Keratinocyte (primary cell): ENCODE measurements at regions not wholly inside any gene's neighbourhood (a gene's known extent, or its start where the extent isn't known, plus 50 kb on each side); places are given as distances from the start of the nearest gene placed in this dataset.

Experiments
- DNase-seq: peaks from one replicate; pipeline ENCODE4 v3.0.0-alpha.2; 2011; ENCODE audit warnings: low read depth, missing footprints, low spot score
- FAIRE-seq: peaks from 2 replicates; lab custom pipeline; 2011; peaks lifted over from hg19 to GRCh38; lab: Jason Lieb, UNC
- H2AFZ ChIP-seq: 2 replicates; pipeline ENCODE4 v1.6.0; 2012; ENCODE audit warnings: low read length, control low read depth, inconsistent platforms; ENCODE audit not compliant: control insufficient read depth
- H3K27ac ChIP-seq: 2 replicates; pipeline ENCODE4 v1.5.1; 2011; ENCODE audit warnings: low read length; ENCODE audit not compliant: control insufficient read depth, insufficient read depth
- H3K27me3 ChIP-seq: 3 replicates; pipeline ENCODE4 v1.6.0; 2011; ENCODE audit warnings: low read length; ENCODE audit not compliant: control insufficient read depth, insufficient read depth; ENCODE audit errors: extremely low read depth
- H3K36me3 ChIP-seq, 2 experiments: 2 replicates in 1 of 2; 3 replicates in 1 of 2; pipeline ENCODE4 v1.5.1; 2011; ENCODE audit warnings: low read length in 2 of 2, mild to moderate bottlenecking in 1 of 2; ENCODE audit not compliant: control insufficient read depth in 2 of 2, insufficient read depth in 2 of 2; ENCODE audit errors: extremely low read depth in 1 of 2
- H3K4me1 ChIP-seq: 3 replicates; pipeline ENCODE4 v1.5.1; 2011; ENCODE audit warnings: low read length; ENCODE audit not compliant: control insufficient read depth, insufficient read depth; ENCODE audit errors: extremely low read depth
- H3K4me2 ChIP-seq: 3 replicates; pipeline ENCODE4 v1.6.0; 2011; ENCODE audit warnings: low read depth, low read length; ENCODE audit not compliant: control insufficient read depth, insufficient read depth; ENCODE audit errors: extremely low read depth
- H3K4me3 ChIP-seq, 3 experiments: fragments of 200-600 bp in 1 of 3; sonication (generic) in 1 of 3; 2 replicates in 2 of 3; 3 replicates in 1 of 3; pipeline ENCODE4 v1.5.1; 2011 to 2016; ENCODE audit warnings: low read length in 3 of 3, mild to moderate bottlenecking in 3 of 3, control low read depth in 2 of 3, inconsistent platforms in 1 of 3, low read depth in 1 of 3, mixed read lengths in 1 of 3, mixed run types in 1 of 3, moderate library complexity in 1 of 3; ENCODE audit not compliant: control insufficient read depth in 2 of 3, insufficient read depth in 2 of 3; ENCODE audit errors: extremely low read depth in 1 of 3
- H3K79me2 ChIP-seq: 2 replicates; pipeline ENCODE4 v1.6.0; 2012; ENCODE audit warnings: low read length; ENCODE audit not compliant: control insufficient read depth, insufficient read depth
- H3K9ac ChIP-seq: 3 replicates; pipeline ENCODE4 v1.6.0; 2011; ENCODE audit warnings: low read length; ENCODE audit not compliant: control insufficient read depth, insufficient read depth; ENCODE audit errors: extremely low read depth
- H3K9me1 ChIP-seq: 3 replicates; pipeline ENCODE4 v1.6.0; 2011; ENCODE audit warnings: low read length; ENCODE audit not compliant: control insufficient read depth, insufficient read depth; ENCODE audit errors: extremely low read depth
- H3K9me3 ChIP-seq: 2 replicates; pipeline ENCODE4 v1.5.1; 2012; ENCODE audit warnings: low read depth, low read length; ENCODE audit not compliant: control insufficient read depth
- H4K20me1 ChIP-seq: 3 replicates; pipeline ENCODE4 v1.6.0; 2011; ENCODE audit warnings: low read length; ENCODE audit not compliant: control insufficient read depth, insufficient read depth; ENCODE audit errors: extremely low read depth
- CTCF ChIP-seq, 3 experiments: IDR thresholded peaks in 1 of 3; conservative IDR thresholded peaks in 1 of 3; optimal IDR thresholded peaks in 1 of 3; 2 replicates in 2 of 3; 3 replicates in 1 of 3; pipeline versions ENCODE3 to v1.5.1; 2011; ENCODE audit warnings: low read length in 3 of 3, mild to moderate bottlenecking in 3 of 3, moderate library complexity in 2 of 3, control low read depth in 1 of 3, inconsistent platforms in 1 of 3; ENCODE audit not compliant: insufficient read depth in 2 of 3; ENCODE audit errors: extremely low read depth in 1 of 3
- EZH2 ChIP-seq: IDR thresholded peaks from one replicate; pipeline ENCODE4 v1.6.1; 2012; ENCODE audit warnings: inconsistent platforms, mild to moderate bottlenecking, low read length, moderate library complexity
- dilution Hi-C: fragments of 300-500 bp; cut with MboI; formaldehyde crosslinking; loops from one replicate; pipeline ENCODE4 v1.7.0; 2020; ENCODE audit warnings: low sequenced_read_pairs; ENCODE audit not compliant: extremely low pct_ligation_motif_present

DNA sequence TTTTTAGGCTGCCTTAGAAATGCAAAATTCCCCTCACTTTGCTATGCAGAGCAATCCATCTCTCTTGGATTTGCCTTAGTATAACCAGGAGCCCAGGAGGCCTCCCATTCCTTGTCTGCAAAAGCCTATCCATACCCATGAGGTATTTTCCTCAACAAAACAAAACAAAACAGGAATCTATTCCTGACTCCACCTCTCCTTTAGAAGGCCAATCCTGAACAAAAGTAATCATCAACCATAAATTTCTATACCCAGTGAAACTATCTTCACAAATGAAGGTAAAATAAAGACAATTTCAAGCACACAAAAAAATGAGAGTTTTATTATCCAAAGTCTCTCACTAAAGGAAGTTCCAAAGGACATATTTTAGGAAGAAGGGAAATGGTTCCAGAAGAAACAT is 365.7 kb downstream of the KCNRG start:
- dilution Hi-C loops = no loop called here
- H2AFZ ChIP-seq = no peak overlapping the region
- H3K27me3 ChIP-seq = no peaks in the 10 kb centered on the region
- DNase-seq (no peak), FAIRE-seq (no peak)
- no peaks in the 10 kb centered on the region for H3K79me2 ChIP-seq
- H3K4me1 ChIP-seq = no peaks in the 10 kb centered on the region
- no peak overlapping the region for H3K9ac ChIP-seq
- no peak overlapping the region for H3K4me3 ChIP-seq
- no peaks in the 10 kb centered on the region for H3K9me3 ChIP-seq
- H3K36me3 ChIP-seq = no peaks in the 10 kb centered on the region
- TF ChIP-seq EZH2 (no peak), CTCF (optimal IDR thresholded peaks at IDR 0.05 in 1 of 3, IDR thresholded peaks at IDR 0.05 in 1 of 3, conservative IDR thresholded peaks at IDR 0.05 in 1 of 3; ENCODE audit: extremely low read depth in 1 of 3, insufficient read depth in 2 of 3, low read length in 3 of 3) (no peak)
- no peaks in the 10 kb centered on the region for H3K9me1 ChIP-seq
- no peak overlapping the region for H3K4me2 ChIP-seq
- H3K27ac ChIP-seq = no peak overlapping the region
- no peaks in the 10 kb centered on the region for H4K20me1 ChIP-seq

DNA sequence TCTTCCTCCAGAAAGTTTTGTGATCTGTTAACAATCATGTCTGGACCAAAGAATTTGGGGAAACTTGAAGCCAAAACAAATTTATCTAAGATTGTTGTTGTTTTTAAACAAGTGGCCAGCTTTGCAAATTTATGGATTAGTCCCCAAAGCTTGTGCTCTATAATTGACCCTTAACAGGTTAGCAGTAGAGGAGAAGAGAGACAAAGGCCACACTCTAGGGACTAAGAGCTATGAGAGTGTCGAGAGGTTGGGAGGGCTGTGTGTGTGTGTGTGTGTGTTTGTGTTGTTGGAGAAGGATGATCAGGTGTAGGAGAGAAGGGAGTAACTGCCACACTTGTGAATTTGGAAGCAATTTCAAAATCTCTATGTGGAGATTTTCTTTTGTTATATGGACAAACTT is 367.3 kb downstream of the KCNRG start:
- Histone ChIP-seq H3K36me3 (no peaks in the 10 kb centered on the region), H3K79me2 (no peaks in the 10 kb centered on the region), H3K4me1 (no peaks in the 10 kb centered on the region), H3K4me2 (no peak overlapping the region), H3K27ac (no peak overlapping the region), H3K9ac (no peak overlapping the region), H3K4me3 (no peak overlapping the region), H4K20me1 (no peaks in the 10 kb centered on the region), H3K9me1 (no peaks in the 10 kb centered on the region), H3K9me3 (no peaks in the 10 kb centered on the region), H3K27me3 (no peaks in the 10 kb centered on the region), H2AFZ (no peak overlapping the region)
- dilution Hi-C loops = no loop called here
- DNase-seq (no peak), FAIRE-seq (no peak)
- TF ChIP-seq EZH2 (no peak), CTCF (optimal IDR thresholded peaks at IDR 0.05 in 1 of 3, IDR thresholded peaks at IDR 0.05 in 1 of 3, conservative IDR thresholded peaks at IDR 0.05 in 1 of 3; ENCODE audit: extremely low read depth in 1 of 3, insufficient read depth in 2 of 3, low read length in 3 of 3) (no peak)
